Bronchial epithelial cell (primary cell): ENCODE measurements at regions not wholly inside any gene's neighbourhood (a gene's known extent, or its start where the extent isn't known, plus 50 kb on each side); places are given as distances from the start of the nearest gene placed in this dataset.

Experiments
- DNase-seq: peaks from one replicate; pipeline ENCODE4 v3.0.0-alpha.2; 2010; ENCODE audit warnings: low read depth
- FAIRE-seq: peaks from 2 replicates; lab custom pipeline; 2011; peaks lifted over from hg19 to GRCh38; lab: Jason Lieb, UNC
- H3K27me3 ChIP-seq: 2 replicates; pipeline ENCODE4 v1.5.1; 2011; ENCODE audit warnings: low read length; ENCODE audit not compliant: control insufficient read depth, insufficient read depth
- H3K36me3 ChIP-seq: 2 replicates; pipeline ENCODE4 v1.5.1; 2011; ENCODE audit warnings: low read length; ENCODE audit not compliant: control insufficient read depth, insufficient read depth
- H3K4me3 ChIP-seq: 2 replicates; pipeline ENCODE4 v1.5.1; 2011; ENCODE audit warnings: mild to moderate bottlenecking, low read depth, low read length, control low read depth
- CTCF ChIP-seq: IDR thresholded peaks from 2 replicates; pipeline ENCODE4 v1.5.1; 2011; ENCODE audit warnings: mild to moderate bottlenecking, moderate library complexity, low read length, control low read depth, inconsistent platforms; ENCODE audit not compliant: insufficient read depth, severe bottlenecking

- no peak for DNase-seq
- FAIRE-seq, result no peak
- Histone ChIP-seq H3K27me3 (no peaks in the 10 kb centered on the region), H3K36me3 (no peaks in the 10 kb centered on the region), H3K4me3 (no peak overlapping the region)
- no peak for TF ChIP-seq CTCF
These were observed 347.7 kb upstream of the REG3G start for GRCh38 chr2:78677774-78678173.

GRCh38 chr2:78681386-78681785, 344.1 kb upstream of the REG3G start:
- no peaks in the 10 kb centered on the region for H3K27me3 ChIP-seq
- no peak for FAIRE-seq
- TF ChIP-seq CTCF, result no peak

GRCh38 chr2:78682781-78683180, 342.7 kb upstream of the REG3G start:
- DNase-seq (no peak), FAIRE-seq (peak; percentile 43)
- Histone ChIP-seq H3K27me3 (no peaks in the 10 kb centered on the region), H3K4me3 (no peak overlapping the region), H3K36me3 (no peaks in the 10 kb centered on the region)
- no peak for TF ChIP-seq CTCF

More at GRCh38 chr2:78681386-78681785, 344.1 kb upstream of the REG3G start:
- no peak overlapping the region for H3K4me3 ChIP-seq
- DNase-seq, result no peak
- no peaks in the 10 kb centered on the region for H3K36me3 ChIP-seq

GRCh38 chr2:78686625-78687153, 338.8 kb upstream of the REG3G start:
- FAIRE-seq (no peak), DNase-seq (no peak)
- Histone ChIP-seq H3K36me3 (no peaks in the 10 kb centered on the region), H3K4me3 (no peak overlapping the region), H3K27me3 (no peaks in the 10 kb centered on the region)
- no peak for TF ChIP-seq CTCF

GRCh38 chr2:78699696-78700095, 325.8 kb upstream of the REG3G start:
- no peak for TF ChIP-seq CTCF
- Histone ChIP-seq H3K27me3 (no peaks in the 10 kb centered on the region), H3K4me3 (no peak overlapping the region), H3K36me3 (no peaks in the 10 kb centered on the region)
- FAIRE-seq (no peak), DNase-seq (no peak)

- no peaks in the 10 kb centered on the region for H3K36me3 ChIP-seq
- DNase-seq, result no peak
- H3K4me3 ChIP-seq, result no peak overlapping the region
- no peaks in the 10 kb centered on the region for H3K27me3 ChIP-seq
- no peak for FAIRE-seq
- no peak for TF ChIP-seq CTCF
These were observed 324.0 kb upstream of the REG3G start for GRCh38 chr2:78701546-78701945.
